ENCODE measurements at regions not wholly inside any gene's neighbourhood (a gene's known extent, or its start where the extent isn't known, plus 50 kb on each side); places are given as distances from the start of the nearest gene placed in this dataset.

DNA sequence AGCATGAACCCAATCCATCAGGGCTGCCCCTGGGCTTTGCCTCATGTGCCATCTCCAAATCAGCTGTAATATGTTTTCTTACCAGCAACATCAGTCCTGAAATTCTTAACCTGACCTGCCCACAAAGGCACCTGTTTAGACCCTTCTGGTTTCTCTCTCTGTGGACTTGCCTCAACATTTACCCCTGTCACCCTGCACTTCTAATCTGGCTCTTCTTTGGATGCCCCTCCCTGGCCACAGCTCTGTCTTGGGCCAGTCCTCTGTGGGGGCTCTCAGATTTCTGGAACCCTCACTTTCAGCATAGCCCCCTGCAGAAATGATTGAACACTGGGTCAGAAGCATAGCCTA is 168.7 kb upstream of the STAC start:
- Histone ChIP-seq H2BK15ac (ENCODE audit: low read length) (no peak overlapping the region), H2BK120ac (replicated peaks; ENCODE audit: low read depth, low read length) (no peak overlapping the region), H3K27ac (ENCODE audit: low read depth, low read length) (no peak overlapping the region), H3K79me1 (ENCODE audit: low read depth, low read length) (no peaks in the 10 kb centered on the region), H2AFZ (ENCODE audit: low read length) (no peak overlapping the region), H2AK5ac (ENCODE audit: low read depth, low read length) (no peak overlapping the region), H2BK20ac (ENCODE audit: low read length) (no peak overlapping the region), H3K9me3 (ENCODE audit: insufficient read depth in 2 of 2, low read depth in 1 of 2, low read length in 1 of 2) (no peaks in the 10 kb centered on the region), H4K20me1 (replicated peaks in 1 of 2; ENCODE audit: control insufficient read depth in 1 of 2, insufficient read depth in 2 of 2, low read length in 2 of 2) (no peaks in the 10 kb centered on the region), H3K4me1 (replicated peaks in 1 of 4; ENCODE audit: control insufficient read depth in 3 of 4, insufficient read depth in 4 of 4, low read length in 3 of 4) (no peaks in the 10 kb centered on the region), H3K23me2 (ENCODE audit: low read depth, low read length) (no peaks in the 10 kb centered on the region), H3K23ac (ENCODE audit: insufficient read length) (no peak overlapping the region), H2BK12ac (ENCODE audit: low read depth, low read length) (no peak overlapping the region), H3K18ac (ENCODE audit: extremely low read depth, low read length) (no peak overlapping the region), H3K9ac (replicated peaks in 1 of 4; ENCODE audit: extremely low read depth in 1 of 4, low read depth in 3 of 4, low read length in 3 of 4) (no peak overlapping the region), H4K5ac (ENCODE audit: insufficient read length, low read depth, low read length) (no peak overlapping the region), H3K4ac (replicated peaks; ENCODE audit: insufficient read length, low read depth, low read length) (no peak overlapping the region), H3K56ac (replicated peaks; ENCODE audit: insufficient read length, low read depth, low read length) (no peak overlapping the region), H3K4me2 (ENCODE audit: insufficient read depth in 1 of 2, low read depth in 2 of 2, low read length in 2 of 2) (no peak overlapping the region), H3K4me3 (ENCODE audit: extremely low read depth in 1 of 4, insufficient read depth in 2 of 4, low read depth in 3 of 4, low read length in 4 of 4) (no peak overlapping the region), H3K79me2 (ENCODE audit: control insufficient read depth in 1 of 2, insufficient read depth in 2 of 2, low read length in 2 of 2) (no peaks in the 10 kb centered on the region), H3K14ac (ENCODE audit: insufficient read length) (no peak overlapping the region), H4K91ac (replicated peaks; ENCODE audit: insufficient read length, low read length) (no peak overlapping the region), H3K27me3 (replicated peaks in 1 of 4; ENCODE audit: control insufficient read depth in 3 of 4, extremely low read depth in 1 of 4, insufficient read depth in 3 of 4, low read length in 3 of 4) (no peaks in the 10 kb centered on the region), H4K8ac (ENCODE audit: extremely low read depth, insufficient read depth, low read length) (no peak overlapping the region), H3K36me3 (ENCODE audit: control insufficient read depth in 2 of 4, insufficient read depth in 4 of 4, low read length in 3 of 4) (no peaks in the 10 kb centered on the region), H2BK5ac (ENCODE audit: low read depth, low read length) (no peak overlapping the region)
- POLR2A ChIA-PET (ENCODE audit: partially characterized antibody) = interaction anchor here (1.0 kb wide), 1 partner anchor 36 kb away, joined by 3 read pairs; no protein-coding TSS in a partner anchor
- no peak for TF ChIP-seq EGR1 (IDR thresholded peaks at IDR 0.05; ENCODE audit: borderline replicate concordance, low read depth, low read length)
- TF ChIP-seq TAF1 (IDR thresholded peaks at IDR 0.05; ENCODE audit: low read depth, low read length) = no peak
- DNase-seq (ENCODE audit: low read depth in 1 of 2, low spot score in 2 of 2) = no peak
- CTCF ChIA-PET (ENCODE audit: partially characterized antibody) = interaction anchor here (0.8 kb wide), 1 partner anchor 15 kb away, joined by 3 read pairs; no protein-coding TSS in a partner anchor
- no peak for FAIRE-seq

All from H1 (cell line).